ENCODE measurements at regions not wholly inside any gene's neighbourhood (a gene's known extent, or its start where the extent isn't known, plus 50 kb on each side); places are given as distances from the start of the nearest gene placed in this dataset.

DNA sequence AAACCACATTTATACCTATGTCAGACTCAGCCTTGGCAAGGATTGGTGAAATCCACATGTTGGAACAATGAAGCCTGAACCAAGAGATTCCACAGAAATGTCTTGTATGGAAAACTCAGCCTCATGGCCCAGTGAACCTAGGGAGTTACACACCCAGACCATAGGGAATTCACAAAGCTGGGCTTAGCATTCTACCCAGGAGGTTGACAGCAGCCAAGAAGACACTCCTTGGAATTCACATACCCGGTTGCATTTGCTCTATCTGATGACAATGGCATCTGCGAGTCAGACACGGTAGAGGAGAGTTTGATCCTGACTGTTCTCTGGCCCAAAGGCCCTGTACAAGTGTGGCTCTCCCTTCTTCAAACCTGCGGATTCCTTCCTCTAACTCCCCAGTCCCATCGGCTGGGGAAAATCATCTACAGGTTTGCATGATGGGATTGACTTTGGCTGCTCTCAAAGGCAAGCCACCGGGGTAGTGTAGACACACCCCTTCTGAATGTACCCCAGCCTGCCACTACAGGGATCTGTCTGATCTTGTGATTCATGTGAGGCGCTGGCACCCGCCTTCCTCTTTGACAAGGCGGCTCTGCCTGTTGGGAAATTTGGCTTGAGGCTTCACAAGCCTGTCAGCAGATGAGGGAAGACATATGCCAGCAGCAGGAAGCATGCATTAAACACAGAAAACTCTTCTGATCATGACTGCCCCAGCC, 297.3 kb upstream of the KAZN start:
- ChIA-PET POLR2A (no interaction called here), CTCF (no interaction called here)

DNA sequence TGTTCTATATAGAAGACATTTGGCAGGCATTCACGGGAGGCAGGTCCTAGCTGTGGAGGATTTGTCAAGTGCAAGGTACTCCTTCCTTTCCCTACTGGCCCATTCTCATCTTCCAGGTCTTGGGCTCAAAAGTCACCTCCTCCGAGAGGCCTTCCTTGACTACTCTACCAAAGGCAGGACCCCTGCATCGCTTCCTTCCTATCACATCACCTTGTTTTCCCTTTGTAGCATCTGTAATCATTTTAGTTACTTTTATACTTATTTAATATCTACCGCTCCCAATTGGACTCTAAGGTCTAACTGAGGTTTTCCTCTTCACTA, 296.8 kb upstream of the KAZN start:
- H3K4me3 Mint-ChIP-seq, result no peak overlapping the region
- H3K9me3 Mint-ChIP-seq, result no peaks in the 10 kb centered on the region
- POLR2A ChIA-PET, result no interaction called here
- ATAC-seq (no peak), DNase-seq (ENCODE audit: low spot score) (no peak)
- peaks cover 28% of the 10 kb centered on the region for H3K27me3 Mint-ChIP-seq (ENCODE audit: low read depth)
- H3K27ac Mint-ChIP-seq, result no peak overlapping the region
- no peaks in the 10 kb centered on the region for H3K36me3 Mint-ChIP-seq
- CTCF ChIA-PET, result no interaction called here
- H3K4me1 Mint-ChIP-seq, result peaks cover 9% of the 10 kb centered on the region
- TF ChIP-seq ZNF671 (CRISPR knock-in tag; IDR thresholded peaks at IDR 0.05) (no peak), TCF7 (CRISPR knock-in tag; IDR thresholded peaks at IDR 0.05; ENCODE audit: low read depth) (no peak), MXD4 (CRISPR knock-in tag; IDR thresholded peaks at IDR 0.05; ENCODE audit: borderline replicate concordance) (no peak), SOX15 (CRISPR knock-in tag; IDR thresholded peaks at IDR 0.05) (no peak), ATF1 (CRISPR knock-in tag; IDR thresholded peaks at IDR 0.05) (no peak), ETV6 (CRISPR knock-in tag; IDR thresholded peaks at IDR 0.05) (no peak), GTF2I (CRISPR knock-in tag; conservative IDR thresholded peaks at IDR 0.05) (no peak), KAT7 (CRISPR knock-in tag; IDR thresholded peaks at IDR 0.05; ENCODE audit: borderline replicate concordance) (no peak), ZNF138 (CRISPR knock-in tag; conservative IDR thresholded peaks at IDR 0.05) (no peak), TEAD1 (CRISPR knock-in tag; IDR thresholded peaks at IDR 0.05) (no peak)
- TF ChIP-seq, protein P1, sequence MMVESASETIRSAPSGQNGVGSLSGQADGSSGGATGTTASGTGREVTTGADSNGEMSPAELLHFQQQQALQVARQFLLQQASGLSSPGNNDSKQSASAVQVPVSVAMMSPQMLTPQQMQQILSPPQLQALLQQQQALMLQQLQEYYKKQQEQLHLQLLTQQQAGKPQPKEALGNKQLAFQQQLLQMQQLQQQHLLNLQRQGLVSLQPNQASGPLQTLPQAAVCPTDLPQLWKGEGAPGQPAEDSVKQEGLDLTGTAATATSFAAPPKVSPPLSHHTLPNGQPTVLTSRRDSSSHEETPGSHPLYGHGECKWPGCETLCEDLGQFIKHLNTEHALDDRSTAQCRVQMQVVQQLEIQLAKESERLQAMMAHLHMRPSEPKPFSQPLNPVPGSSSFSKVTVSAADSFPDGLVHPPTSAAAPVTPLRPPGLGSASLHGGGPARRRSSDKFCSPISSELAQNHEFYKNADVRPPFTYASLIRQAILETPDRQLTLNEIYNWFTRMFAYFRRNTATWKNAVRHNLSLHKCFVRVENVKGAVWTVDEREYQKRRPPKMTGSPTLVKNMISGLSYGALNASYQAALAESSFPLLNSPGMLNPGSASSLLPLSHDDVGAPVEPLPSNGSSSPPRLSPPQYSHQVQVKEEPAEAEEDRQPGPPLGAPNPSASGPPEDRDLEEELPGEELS (CRISPR knock-in tag; IDR thresholded peaks at IDR 0.05), result no peak
- TF ChIP-seq, protein P2, sequence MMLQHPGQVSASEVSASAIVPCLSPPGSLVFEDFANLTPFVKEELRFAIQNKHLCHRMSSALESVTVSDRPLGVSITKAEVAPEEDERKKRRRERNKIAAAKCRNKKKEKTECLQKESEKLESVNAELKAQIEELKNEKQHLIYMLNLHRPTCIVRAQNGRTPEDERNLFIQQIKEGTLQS (CRISPR knock-in tag; conservative IDR thresholded peaks at IDR 0.05), result no peak
- TF ChIP-seq, protein P3, sequence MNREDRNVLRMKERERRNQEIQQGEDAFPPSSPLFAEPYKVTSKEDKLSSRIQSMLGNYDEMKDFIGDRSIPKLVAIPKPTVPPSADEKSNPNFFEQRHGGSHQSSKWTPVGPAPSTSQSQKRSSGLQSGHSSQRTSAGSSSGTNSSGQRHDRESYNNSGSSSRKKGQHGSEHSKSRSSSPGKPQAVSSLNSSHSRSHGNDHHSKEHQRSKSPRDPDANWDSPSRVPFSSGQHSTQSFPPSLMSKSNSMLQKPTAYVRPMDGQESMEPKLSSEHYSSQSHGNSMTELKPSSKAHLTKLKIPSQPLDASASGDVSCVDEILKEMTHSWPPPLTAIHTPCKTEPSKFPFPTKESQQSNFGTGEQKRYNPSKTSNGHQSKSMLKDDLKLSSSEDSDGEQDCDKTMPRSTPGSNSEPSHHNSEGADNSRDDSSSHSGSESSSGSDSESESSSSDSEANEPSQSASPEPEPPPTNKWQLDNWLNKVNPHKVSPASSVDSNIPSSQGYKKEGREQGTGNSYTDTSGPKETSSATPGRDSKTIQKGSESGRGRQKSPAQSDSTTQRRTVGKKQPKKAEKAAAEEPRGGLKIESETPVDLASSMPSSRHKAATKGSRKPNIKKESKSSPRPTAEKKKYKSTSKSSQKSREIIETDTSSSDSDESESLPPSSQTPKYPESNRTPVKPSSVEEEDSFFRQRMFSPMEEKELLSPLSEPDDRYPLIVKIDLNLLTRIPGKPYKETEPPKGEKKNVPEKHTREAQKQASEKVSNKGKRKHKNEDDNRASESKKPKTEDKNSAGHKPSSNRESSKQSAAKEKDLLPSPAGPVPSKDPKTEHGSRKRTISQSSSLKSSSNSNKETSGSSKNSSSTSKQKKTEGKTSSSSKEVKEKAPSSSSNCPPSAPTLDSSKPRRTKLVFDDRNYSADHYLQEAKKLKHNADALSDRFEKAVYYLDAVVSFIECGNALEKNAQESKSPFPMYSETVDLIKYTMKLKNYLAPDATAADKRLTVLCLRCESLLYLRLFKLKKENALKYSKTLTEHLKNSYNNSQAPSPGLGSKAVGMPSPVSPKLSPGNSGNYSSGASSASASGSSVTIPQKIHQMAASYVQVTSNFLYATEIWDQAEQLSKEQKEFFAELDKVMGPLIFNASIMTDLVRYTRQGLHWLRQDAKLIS (CRISPR knock-in tag; IDR thresholded peaks at IDR 0.05; ENCODE audit: borderline replicate concordance), result no peak
- TF ChIP-seq, protein P4, sequence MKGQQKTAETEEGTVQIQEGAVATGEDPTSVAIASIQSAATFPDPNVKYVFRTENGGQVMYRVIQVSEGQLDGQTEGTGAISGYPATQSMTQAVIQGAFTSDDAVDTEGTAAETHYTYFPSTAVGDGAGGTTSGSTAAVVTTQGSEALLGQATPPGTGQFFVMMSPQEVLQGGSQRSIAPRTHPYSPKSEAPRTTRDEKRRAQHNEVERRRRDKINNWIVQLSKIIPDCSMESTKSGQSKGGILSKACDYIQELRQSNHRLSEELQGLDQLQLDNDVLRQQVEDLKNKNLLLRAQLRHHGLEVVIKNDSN (CRISPR knock-in tag; IDR thresholded peaks at IDR 0.05), result no peak
- TF ChIP-seq, protein P5, sequence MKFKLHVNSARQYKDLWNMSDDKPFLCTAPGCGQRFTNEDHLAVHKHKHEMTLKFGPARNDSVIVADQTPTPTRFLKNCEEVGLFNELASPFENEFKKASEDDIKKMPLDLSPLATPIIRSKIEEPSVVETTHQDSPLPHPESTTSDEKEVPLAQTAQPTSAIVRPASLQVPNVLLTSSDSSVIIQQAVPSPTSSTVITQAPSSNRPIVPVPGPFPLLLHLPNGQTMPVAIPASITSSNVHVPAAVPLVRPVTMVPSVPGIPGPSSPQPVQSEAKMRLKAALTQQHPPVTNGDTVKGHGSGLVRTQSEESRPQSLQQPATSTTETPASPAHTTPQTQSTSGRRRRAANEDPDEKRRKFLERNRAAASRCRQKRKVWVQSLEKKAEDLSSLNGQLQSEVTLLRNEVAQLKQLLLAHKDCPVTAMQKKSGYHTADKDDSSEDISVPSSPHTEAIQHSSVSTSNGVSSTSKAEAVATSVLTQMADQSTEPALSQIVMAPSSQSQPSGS (CRISPR knock-in tag; IDR thresholded peaks at IDR 0.05; ENCODE audit: borderline replicate concordance, low read depth), result no peak

More for the DNA sequence above, 297.3 kb upstream of the KAZN start:
- no peak overlapping the region for H3K4me3 Mint-ChIP-seq
- no peak for DNase-seq (ENCODE audit: low spot score)
- H3K4me1 Mint-ChIP-seq, result peaks cover 9% of the 10 kb centered on the region
- peaks cover 27% of the 10 kb centered on the region for H3K27me3 Mint-ChIP-seq (ENCODE audit: low read depth)
- no peak overlapping the region for H3K27ac Mint-ChIP-seq
- no peaks in the 10 kb centered on the region for H3K9me3 Mint-ChIP-seq
- no peak for TF ChIP-seq ELF4 (CRISPR knock-in tag; IDR thresholded peaks at IDR 0.05; ENCODE audit: low read depth)
- TF ChIP-seq, protein P6, sequence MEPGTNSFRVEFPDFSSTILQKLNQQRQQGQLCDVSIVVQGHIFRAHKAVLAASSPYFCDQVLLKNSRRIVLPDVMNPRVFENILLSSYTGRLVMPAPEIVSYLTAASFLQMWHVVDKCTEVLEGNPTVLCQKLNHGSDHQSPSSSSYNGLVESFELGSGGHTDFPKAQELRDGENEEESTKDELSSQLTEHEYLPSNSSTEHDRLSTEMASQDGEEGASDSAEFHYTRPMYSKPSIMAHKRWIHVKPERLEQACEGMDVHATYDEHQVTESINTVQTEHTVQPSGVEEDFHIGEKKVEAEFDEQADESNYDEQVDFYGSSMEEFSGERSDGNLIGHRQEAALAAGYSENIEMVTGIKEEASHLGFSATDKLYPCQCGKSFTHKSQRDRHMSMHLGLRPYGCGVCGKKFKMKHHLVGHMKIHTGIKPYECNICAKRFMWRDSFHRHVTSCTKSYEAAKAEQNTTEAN (CRISPR knock-in tag; IDR thresholded peaks at IDR 0.05), result no peak
- TF ChIP-seq, protein P3 (CRISPR knock-in tag; IDR thresholded peaks at IDR 0.05; ENCODE audit: borderline replicate concordance), result no peak
- ATAC-seq, result no peak
- no peaks in the 10 kb centered on the region for H3K36me3 Mint-ChIP-seq
